SK-MEL-5 (cell line): ENCODE measurements at regions not wholly inside any gene's neighbourhood (a gene's known extent, or its start where the extent isn't known, plus 50 kb on each side); places are given as distances from the start of the nearest gene placed in this dataset.
"Not testable (repeated sequence)": the region's sequence is repeated elsewhere in the genome, so short reads cannot be mapped to it uniquely, and the experiment has no call there.

Source experiments
- DNase-seq: peaks from one replicate; pipeline ENCODE4 v3.0.0-alpha.2; 2016; ENCODE audit warnings: low read depth, low spot score
- in situ Hi-C: cut with HindIII; loops from 2 replicates; pipeline ENCODE4 v1.10.0; 2016; ENCODE audit warnings: low sequenced_read_pairs, high pct_unique_total_duplicates, low pct_unique_long_range_greater_than_20kb

DNA sequence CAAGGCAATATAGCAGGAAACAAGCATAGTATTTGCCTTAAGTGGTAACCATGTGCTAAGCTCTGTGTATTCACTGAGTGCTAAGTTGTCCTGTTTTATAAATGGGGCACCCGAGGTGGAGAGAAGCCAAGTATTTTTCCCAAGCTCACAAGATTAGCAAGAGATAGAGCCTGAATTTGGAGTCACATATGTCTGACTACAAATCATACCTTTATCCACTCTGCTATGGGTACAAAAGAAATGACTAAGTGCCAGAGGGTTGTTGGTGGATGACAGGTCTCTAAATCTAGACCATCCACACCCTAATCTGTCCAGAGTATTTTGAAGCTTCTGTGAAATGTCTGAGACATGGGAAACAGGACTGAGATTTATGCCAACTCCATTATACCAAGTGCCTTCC, 182.1 kb upstream of the SEL1L start:
- in situ Hi-C loops, result no loop called here

DNA sequence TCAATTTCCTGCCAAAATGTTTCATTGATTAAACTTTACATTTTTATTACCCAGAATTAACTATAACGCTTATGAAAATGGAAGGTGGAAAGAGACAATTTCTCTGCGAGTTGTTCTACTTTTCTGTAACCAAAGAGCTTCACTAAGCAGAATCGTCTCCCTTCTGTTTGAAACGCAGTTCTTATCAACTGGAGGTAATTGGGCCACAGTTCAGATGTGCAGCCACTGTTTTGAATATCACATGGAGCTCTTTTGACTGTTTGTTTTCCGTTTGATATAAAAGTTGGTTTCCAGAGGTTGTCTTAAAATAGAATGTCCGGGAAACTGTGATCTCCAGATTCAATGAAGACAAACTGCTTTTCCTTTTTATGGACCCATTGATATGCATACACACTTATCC, 183.3 kb upstream of the SEL1L start:
- no peak for DNase-seq
- in situ Hi-C loops, result no loop called here

More for the DNA sequence above, 182.1 kb upstream of the SEL1L start:
- DNase-seq, result no peak

DNA sequence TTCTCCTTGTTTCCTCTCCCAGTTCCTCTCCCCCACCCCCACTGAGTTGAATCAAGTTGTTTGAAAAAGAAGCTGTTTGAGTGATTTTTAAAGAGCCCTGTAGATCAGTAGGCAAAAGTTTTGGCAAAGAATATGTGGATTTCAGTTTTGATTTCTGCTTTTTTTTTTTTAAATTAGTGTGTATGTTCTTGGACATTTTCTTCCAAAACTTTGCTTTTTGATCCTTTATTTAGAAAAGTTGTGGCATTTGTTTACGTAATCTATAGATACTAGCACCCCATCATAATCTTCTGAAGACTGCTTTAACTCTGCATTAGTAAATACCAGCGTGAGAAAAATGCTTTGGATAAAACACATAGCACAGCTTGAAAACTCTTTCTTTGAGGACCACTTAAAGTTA, 190.3 kb upstream of the SEL1L start:
- in situ Hi-C loops, result no loop called here
- DNase-seq, result no peak

DNA sequence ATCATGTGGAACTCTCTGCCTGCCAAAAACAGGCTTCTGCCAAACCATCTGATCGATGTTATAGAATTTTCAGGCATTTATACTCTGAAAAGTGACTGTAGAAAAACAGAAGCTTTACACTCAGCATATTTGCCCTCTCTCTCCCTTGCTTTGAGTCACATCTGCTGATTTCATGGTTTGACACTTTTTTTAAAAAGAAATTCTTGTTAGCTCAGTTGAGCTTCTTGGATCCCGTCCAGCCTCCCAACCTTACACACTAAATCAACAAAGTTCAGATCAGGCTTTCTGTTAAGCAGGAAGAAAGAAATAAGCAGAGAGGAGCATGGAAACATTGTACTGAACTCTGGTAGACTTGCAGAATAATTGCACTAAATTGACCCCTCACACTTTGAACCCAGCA, 193.6 kb upstream of the SEL1L start:
- in situ Hi-C loops, result no loop called here
- DNase-seq, result no peak

DNA sequence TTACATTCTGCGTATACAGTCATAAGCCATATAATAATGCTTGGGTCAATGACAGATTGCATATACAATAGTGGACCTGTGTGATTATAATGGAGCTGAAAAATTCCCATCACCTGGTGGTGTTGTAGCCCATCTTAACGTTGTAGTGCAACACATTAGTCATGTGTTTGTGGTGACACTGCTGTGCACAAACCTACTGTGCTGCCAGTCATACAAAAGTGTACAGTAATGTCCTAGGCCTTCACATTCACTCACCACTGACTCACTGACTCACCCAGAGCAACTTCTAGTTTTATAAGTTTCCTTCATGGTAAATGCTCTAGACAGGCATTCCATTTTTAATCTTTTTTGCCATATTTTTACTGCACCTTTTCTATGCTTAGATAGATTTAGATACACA, 194.8 kb upstream of the SEL1L start:
- in situ Hi-C loops, result no loop called here
- DNase-seq, result no peak

DNA sequence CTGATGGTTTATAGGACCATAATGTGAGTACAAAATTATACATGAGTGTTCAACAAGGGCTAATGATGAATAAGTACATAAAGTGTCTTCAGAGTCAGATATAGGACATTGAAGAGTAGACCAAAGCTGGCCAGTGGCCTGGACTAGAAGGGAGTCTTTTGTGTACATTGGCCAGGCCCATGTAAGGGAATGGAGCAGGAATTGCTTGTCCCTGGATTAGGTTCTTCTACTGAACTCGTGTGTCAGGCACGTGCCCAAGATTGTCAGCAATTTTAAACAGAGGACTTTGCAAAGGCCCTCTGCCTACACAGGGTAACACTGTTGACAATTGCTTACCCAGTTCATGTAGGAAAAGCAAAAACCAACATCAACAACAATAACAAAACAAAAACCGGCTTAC, 196.0 kb upstream of the SEL1L start:
- no peak for DNase-seq
- in situ Hi-C loops, result no loop called here

DNA sequence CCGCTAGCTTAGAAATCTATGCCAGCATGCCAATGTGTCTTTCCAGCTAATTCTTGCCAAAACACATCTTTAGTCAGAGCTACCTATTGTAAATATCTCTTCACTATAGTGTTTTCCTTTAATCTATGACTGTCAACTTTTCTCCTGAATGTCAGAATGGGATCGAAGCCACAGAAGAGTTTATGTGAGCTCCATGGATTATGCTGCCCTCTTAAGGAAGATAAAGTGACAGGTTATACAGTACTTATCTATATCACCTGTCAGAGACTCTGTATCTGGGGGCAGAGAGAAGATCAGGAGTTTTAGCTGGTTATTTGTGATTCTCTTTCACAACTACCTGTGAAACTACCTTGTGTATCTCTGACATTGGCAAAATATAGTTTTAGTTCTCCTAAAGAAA, 204.3 kb upstream of the SEL1L start:
- DNase-seq, result no peak
- in situ Hi-C loops, result no loop called here

DNA sequence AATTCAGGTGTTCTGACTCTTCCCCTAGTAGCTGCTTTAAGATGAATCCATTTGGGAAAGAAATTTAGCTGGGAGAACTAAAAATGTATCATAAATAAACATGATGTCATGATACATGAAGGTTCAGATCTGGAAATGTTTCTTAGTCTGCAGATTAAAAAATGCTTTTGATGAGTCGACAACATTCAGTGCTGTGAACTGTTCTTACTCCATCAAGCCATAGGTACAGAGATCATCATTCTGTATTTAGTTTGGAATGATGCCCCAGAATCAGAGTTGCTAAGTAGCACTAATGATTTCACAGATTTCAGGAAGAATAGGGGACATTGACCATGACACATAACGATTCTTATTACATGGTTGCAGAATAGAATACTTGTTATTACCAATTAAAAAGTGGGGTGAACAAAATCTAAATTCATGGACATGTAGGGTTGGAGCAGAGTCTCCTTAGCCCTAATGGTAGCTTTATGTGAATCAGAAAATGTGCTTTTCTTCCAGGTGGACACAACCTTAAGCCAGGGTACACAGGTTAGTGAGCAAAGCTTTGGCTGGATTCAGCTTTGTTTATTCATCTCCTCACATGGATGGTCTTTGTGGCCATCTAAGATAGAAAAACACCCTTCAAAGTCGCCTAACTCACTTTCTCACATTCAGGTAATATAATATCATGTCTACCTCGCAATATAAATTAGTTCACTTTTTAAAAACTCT, 205.4 kb upstream of the SEL1L start:
- in situ Hi-C loops, result no loop called here
- DNase-seq, result no peak

DNA sequence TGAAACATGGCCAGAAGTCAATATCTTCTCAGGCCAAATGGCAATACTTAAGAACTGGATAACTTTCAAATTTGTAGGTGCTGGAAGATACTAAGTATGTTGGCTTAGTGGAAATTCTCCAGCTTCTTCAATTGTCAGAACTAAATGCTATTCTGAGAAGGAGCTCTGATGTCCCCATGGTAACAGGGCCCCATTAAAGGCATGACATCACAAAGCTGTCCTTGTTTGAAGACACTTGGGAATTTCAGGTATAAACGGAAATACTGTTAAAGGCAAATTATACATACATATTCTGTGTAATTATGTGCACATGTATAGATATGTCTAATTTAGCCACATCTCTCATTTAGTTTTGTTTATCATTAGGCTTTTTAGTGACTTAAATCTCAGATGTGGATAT, 210.0 kb upstream of the SEL1L start:
- DNase-seq, result no peak
- in situ Hi-C loops, result no loop called here

DNA sequence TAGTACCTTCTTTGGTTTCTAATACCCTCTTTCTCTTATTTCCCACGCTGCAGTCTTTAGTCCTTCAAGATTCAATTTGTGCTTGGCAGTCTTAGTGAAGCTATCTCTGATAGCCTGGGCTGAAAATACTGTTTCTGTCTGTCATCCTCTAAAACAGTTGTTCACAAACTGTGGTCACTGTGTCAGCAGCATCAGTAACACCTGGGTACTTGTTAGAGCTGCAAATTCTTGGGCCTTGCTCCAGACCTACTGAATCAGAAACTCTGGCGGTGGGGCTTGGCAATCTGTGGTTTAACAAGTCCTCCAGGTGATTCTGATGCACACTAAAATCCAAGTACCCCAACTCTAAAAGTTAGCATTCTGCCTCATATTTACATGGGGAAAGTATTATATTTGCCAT, 217.5 kb upstream of the SEL1L start:
- no peak for DNase-seq
- in situ Hi-C loops, result no loop called here

DNA sequence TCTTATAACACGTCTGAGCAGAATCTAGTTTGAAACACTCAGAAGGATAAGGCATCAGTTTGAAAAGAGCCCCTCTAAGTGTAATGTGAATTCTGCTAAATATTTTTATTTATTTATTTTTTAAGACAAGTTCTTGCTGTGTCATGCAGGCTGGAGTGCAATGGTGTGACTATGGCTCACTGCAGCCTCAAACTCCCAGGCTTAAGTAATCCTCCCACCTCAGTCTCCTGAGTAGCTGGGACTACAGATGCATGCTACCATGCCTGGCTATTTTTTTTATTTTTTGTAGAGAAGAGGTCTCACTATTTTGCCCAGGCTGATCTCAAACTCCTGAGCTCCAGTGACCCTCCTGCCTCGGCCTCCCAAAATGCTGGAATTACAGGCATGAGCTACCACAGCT, 225.9 kb upstream of the SEL1L start:
- in situ Hi-C loops, result no loop called here
- no peak for DNase-seq

DNA sequence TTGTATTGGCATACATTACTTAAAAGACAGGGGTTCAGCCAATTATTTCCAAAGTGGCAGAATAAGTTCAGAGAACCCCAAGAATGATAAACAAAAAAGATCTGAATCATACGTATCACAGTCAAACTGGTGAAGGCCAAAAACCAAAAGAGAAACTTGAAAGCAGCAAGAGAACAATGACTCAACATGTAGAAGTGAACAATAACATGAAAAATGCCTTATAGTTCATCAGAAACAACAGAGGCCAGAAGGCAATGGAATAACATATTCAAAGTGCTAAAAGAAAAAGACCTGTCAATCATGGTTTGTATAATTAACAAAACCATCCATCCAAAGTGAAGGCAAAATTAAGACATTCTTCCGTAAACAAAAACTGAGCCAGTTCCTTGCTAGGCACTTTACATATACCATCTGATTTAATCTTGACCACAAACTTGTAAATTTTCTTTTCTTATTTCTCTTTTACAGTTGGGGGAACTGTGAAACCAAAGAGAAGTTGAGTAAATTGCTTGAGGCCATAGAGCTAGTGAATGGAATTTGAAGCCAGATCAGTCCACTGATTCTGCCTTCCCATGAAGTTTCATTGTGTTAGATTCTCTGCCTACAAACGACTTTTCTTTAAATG, 232.1 kb upstream of the SEL1L start:
- DNase-seq, result no peak
- in situ Hi-C loops, result no loop called here

DNA sequence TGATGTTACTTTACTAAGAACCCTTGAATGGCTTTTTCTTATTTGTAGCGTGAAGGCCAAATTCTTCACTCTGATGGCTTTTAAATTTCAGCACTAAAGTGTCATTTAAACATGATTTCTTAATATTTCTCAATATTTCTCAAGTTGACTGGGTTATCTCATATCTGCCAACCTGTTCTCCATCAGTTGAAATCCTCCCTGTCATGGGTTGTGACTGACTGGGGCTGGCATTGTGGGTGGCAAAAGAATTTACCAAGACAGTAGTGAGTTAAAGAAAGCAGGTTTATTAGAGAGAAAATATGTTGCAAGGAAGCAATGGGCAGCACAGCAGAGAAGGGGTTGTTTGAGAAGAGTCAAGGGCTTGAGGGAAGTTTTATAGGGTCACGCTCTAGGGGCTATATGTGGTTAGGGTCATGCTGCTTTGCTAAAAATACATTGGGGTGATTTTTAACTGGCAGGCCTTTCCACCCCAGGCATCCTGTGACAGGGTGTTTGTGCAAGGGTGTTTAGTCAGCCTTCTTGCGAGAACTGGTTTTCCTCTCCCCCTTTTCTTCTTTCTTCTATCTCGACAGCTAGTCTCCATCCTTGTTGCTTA, 232.8 kb upstream of the SEL1L start:
- DNase-seq, result peak; percentile 1
- in situ Hi-C loops, result no loop called here

DNA sequence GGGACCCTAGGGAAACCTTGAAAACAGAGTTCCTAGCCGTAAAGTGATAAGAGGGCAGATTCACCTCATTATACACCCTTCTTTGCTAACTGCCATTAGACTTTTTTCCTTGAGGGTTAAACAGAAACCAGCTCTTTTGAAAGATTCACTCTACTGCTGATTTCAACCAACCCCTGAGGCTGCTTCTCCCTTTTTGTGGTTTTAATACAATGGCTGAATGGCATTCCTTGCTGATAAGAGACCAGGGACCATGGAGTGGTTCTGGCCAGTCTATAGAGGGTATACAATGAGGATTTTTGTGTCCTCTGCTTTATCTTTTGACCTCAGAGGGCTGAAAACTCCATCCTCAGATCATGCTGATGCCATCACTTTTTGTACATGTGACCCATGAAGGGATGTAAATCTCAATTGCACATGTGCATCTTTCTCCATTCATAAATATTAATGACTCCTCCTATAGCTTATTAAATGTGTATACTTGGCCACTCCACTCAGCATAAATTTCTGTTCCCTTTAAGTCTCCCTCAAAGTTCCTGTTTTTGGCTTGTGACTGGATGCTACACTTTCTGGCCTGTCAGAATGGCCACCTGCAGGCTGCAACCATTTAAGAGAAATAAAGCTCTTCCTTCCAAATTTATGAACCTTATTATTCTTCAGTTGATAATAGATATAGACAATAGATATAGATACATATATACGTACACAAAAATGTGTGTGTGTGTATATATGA, 233.8 kb upstream of the SEL1L start:
- in situ Hi-C loops, result no loop called here
- DNase-seq, result peak; percentile 22

DNA sequence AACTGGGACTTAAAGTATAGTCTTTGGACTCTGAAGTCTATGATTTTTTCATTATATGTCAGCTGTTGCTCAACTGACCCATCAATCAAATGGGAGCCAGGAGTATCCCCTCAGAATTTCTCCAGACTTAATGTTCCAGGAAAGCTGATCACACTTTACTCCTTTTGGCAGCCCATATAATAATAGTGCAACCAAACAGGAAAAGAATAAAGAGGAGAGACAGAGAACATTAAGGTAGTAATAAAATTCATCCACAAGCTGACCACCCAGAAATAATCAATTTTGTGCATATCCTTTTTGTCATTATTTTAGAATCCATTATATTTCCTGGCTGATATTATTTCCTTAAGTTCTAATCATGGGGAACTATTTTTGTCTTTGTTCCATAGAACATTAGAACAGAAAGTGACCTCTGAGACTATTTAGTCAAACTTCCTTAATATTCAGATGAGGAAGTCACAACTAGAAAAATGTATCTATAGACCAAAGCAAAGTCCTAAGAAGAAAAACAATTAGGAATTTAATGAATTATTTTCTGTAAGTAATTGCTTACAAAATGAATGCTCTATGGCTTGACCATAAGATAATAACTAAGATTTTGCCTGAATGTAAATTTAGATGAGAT, 238.1 kb upstream of the SEL1L start:
- in situ Hi-C loops, result no loop called here

DNA sequence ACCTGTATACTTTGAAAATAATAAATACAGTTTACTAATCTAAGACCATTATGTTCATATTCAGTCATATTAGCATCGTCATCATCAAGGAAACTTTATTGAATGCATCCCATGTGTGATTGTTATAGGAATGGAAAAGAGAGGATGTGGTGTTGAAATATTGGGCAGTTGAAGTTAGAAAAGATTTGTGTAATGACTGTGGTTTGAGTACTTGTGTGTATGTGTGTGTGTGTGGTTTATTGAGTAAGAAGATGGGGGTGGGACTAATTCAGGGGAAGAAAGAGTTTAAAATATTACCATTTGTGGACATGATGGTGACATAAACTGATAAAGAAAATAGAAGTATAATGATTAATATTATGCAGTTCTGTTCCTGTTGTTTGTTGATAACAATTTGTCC, 238.7 kb upstream of the SEL1L start:
- in situ Hi-C loops, result no loop called here
- DNase-seq, result no peak

More for the DNA sequence above, 238.1 kb upstream of the SEL1L start:
- DNase-seq, result no peak

DNA sequence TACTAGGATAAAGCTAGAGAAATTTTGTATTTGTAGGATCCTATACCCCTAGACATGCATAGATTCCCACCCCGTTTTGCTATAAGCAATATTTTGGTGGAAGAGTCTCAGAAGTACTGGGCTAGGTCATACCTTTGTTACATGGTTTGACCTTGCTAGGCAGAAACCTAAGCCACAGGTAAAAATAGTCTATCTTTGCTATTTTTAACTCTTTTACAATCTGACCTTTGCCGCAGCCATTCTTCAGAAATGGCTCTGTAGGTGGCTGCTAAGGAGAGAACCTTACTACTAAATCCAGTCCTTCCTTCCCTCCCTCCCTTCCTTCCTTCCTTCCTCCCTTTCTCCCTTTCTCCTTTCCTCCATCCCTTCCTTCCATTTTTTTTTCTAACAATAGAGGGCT, 242.9 kb upstream of the SEL1L start:
- no peak for DNase-seq
- in situ Hi-C loops, result no loop called here

DNA sequence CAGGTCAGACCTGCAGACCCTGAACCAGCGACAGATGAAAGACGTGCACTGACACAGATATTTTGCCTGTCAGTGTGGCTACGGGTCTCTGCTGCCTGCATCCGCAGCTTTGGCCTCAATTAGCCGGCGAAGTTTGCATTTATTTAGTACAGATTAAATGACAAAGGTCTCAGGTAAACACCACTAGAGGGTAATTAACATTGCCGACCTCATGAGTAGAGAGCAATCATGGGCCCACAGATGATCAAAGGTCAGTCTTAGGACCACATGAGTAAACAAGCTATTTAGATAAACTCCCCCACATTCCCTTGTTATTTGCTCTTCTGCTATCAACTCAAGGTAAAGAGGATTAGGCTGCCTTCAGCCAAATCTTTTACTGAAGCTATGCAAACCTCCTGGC, 248.1 kb upstream of the SEL1L start:
- DNase-seq, in situ Hi-C loops: not testable (repeated sequence)
